H1 (cell line): ENCODE measurements at regions not wholly inside any gene's neighbourhood (a gene's known extent, or its start where the extent isn't known, plus 50 kb on each side); places are given as distances from the start of the nearest gene placed in this dataset.

Experiments used
- CTCF ChIA-PET: fragments of 300-600 bp; sonication (Branson Sonifier 250); formaldehyde crosslinking; loops from one replicate; lab custom pipeline; 2021; ENCODE audit not compliant: partially characterized antibody; lab: Charles Lee
- POLR2A ChIA-PET: fragments of 300-600 bp; sonication (Branson Sonifier 250); formaldehyde crosslinking; loops from one replicate; lab custom pipeline; 2021; ENCODE audit warnings: inconsistent platforms; ENCODE audit not compliant: partially characterized antibody; lab: Charles Lee
- DNase-seq, 2 experiments: peaks; one replicate each; pipeline versions ENCODE4 v3.0.0 to v3.0.0-alpha.2; 2010 to 2022; ENCODE audit warnings: low spot score in 2 of 2, low read depth in 1 of 2, mixed read lengths in 1 of 2
- FAIRE-seq: peaks from 2 replicates; lab custom pipeline; 2011; peaks lifted over from hg19 to GRCh38; lab: Jason Lieb, UNC
- H2AFZ ChIP-seq: 2 replicates; pipeline ENCODE4 v1.8.1; 2012; ENCODE audit warnings: low read length, inconsistent platforms
- H2AK5ac ChIP-seq: 2 replicates; pipeline ENCODE4 v1.6.1; 2013; ENCODE audit warnings: low read depth, low read length
- H2BK120ac ChIP-seq: replicated peaks from 2 replicates; pipeline ENCODE3; 2013; ENCODE audit warnings: low read depth, low read length, inconsistent platforms
- H2BK12ac ChIP-seq: 2 replicates; pipeline ENCODE4 v1.6.1; 2013; ENCODE audit warnings: low read depth, low read length
- H2BK15ac ChIP-seq: 2 replicates; pipeline ENCODE4 v1.6.1; 2013; ENCODE audit warnings: low read length
- H2BK20ac ChIP-seq: 2 replicates; pipeline ENCODE4 v1.6.1; 2013; ENCODE audit warnings: low read length
- H2BK5ac ChIP-seq: 2 replicates; pipeline ENCODE4 v1.6.1; 2013; ENCODE audit warnings: low read depth, low read length
- H3K14ac ChIP-seq: 2 replicates; pipeline ENCODE4 v1.6.1; 2013; ENCODE audit warnings: inconsistent platforms; ENCODE audit not compliant: insufficient read length
- H3K18ac ChIP-seq: 2 replicates; pipeline ENCODE4 v1.6.1; 2013; ENCODE audit warnings: low read length; ENCODE audit errors: extremely low read depth
- H3K23ac ChIP-seq: 2 replicates; pipeline ENCODE4 v1.6.1; 2013; ENCODE audit warnings: inconsistent platforms; ENCODE audit not compliant: insufficient read length
- H3K23me2 ChIP-seq: 2 replicates; pipeline ENCODE4 v1.6.1; 2013; ENCODE audit warnings: low read depth, low read length
- H3K27ac ChIP-seq: 2 replicates; pipeline ENCODE4 v1.6.1; 2011; ENCODE audit warnings: low read depth, low read length, inconsistent platforms
- H3K27me3 ChIP-seq, 4 experiments: replicated peaks in 1 of 4; 1 replicate in 1 of 4; 2 replicates in 3 of 4; pipeline versions ENCODE4 v1.6.1 to v1.8.1; 2011 to 2013; ENCODE audit warnings: low read length in 3 of 4, mild to moderate bottlenecking in 3 of 4, inconsistent platforms in 2 of 4, mixed read lengths in 2 of 4, moderate library complexity in 1 of 4; ENCODE audit not compliant: control insufficient read depth in 3 of 4, insufficient read depth in 3 of 4; ENCODE audit errors: extremely low read depth in 1 of 4
- H3K36me3 ChIP-seq, 4 experiments: 2 replicates each; pipeline versions ENCODE4 v1.6.1 to v1.8.1; 2011 to 2013; ENCODE audit warnings: mild to moderate bottlenecking in 4 of 4, low read length in 3 of 4, moderate library complexity in 2 of 4, control low read depth in 1 of 4, inconsistent platforms in 1 of 4; ENCODE audit not compliant: insufficient read depth in 4 of 4, control insufficient read depth in 2 of 4
- H3K4ac ChIP-seq: replicated peaks from 2 replicates; pipeline ENCODE3; 2013; ENCODE audit warnings: low read length, low read depth, mixed read lengths, inconsistent platforms; ENCODE audit not compliant: insufficient read length
- H3K4me1 ChIP-seq, 4 experiments: replicated peaks in 1 of 4; 1 replicate in 1 of 4; 2 replicates in 3 of 4; pipeline versions ENCODE4 v1.6.1 to v1.8.1; 2011 to 2013; ENCODE audit warnings: low read length in 3 of 4, inconsistent platforms in 2 of 4, mixed read lengths in 1 of 4; ENCODE audit not compliant: insufficient read depth in 4 of 4, control insufficient read depth in 3 of 4
- H3K4me2 ChIP-seq, 2 experiments: 2 replicates each; pipeline versions ENCODE4 v1.6.1 to v1.8.1; 2011 to 2013; ENCODE audit warnings: low read depth in 2 of 2, low read length in 2 of 2, control low read depth in 1 of 2, inconsistent platforms in 1 of 2, mild to moderate bottlenecking in 1 of 2; ENCODE audit not compliant: insufficient read depth in 1 of 2
- H3K4me3 ChIP-seq, 4 experiments: fragments of 200-600, 300-600 bp in 1 of 4; sonication (generic), shearing (Covaris generic), sonication (Bioruptor Twin) in 1 of 4; 2 replicates each; pipeline versions ENCODE4 v1.5.1 to v1.8.1; 2011 to 2016; ENCODE audit warnings: low read length in 4 of 4, low read depth in 3 of 4, control low read depth in 2 of 4, inconsistent platforms in 2 of 4, mild to moderate bottlenecking in 2 of 4, mixed read lengths in 1 of 4, moderate library complexity in 1 of 4; ENCODE audit not compliant: insufficient read depth in 2 of 4; ENCODE audit errors: extremely low read depth in 1 of 4
- H3K56ac ChIP-seq: replicated peaks from 2 replicates; pipeline ENCODE3; 2013; ENCODE audit warnings: low read depth, mild to moderate bottlenecking, mixed read lengths, low read length, inconsistent platforms; ENCODE audit not compliant: insufficient read length
- H3K79me1 ChIP-seq: 2 replicates; pipeline ENCODE4 v1.6.1; 2013; ENCODE audit warnings: low read depth, low read length, control low read depth
- H3K79me2 ChIP-seq, 2 experiments: 2 replicates each; pipeline versions ENCODE4 v1.6.1 to v1.8.1; 2012 to 2013; ENCODE audit warnings: low read length in 2 of 2, mild to moderate bottlenecking in 2 of 2, inconsistent platforms in 1 of 2; ENCODE audit not compliant: insufficient read depth in 2 of 2, control insufficient read depth in 1 of 2
- H3K9ac ChIP-seq, 4 experiments: replicated peaks in 1 of 4; 1 replicate in 1 of 4; 2 replicates in 3 of 4; pipeline versions ENCODE4 v1.6.1 to v1.8.1; 2011 to 2013; ENCODE audit warnings: low read depth in 3 of 4, low read length in 3 of 4, control low read depth in 2 of 4, mild to moderate bottlenecking in 2 of 4, moderate library complexity in 2 of 4, inconsistent platforms in 1 of 4; ENCODE audit errors: extremely low read depth in 1 of 4
- H3K9me3 ChIP-seq, 2 experiments: 2 replicates each; pipeline versions ENCODE4 v1.6.1 to v1.8.1; 2012 to 2013; ENCODE audit warnings: mild to moderate bottlenecking in 2 of 2, moderate library complexity in 2 of 2, control low read depth in 1 of 2, inconsistent platforms in 1 of 2, low read depth in 1 of 2, low read length in 1 of 2, mixed read lengths in 1 of 2; ENCODE audit not compliant: insufficient read depth in 2 of 2
- H4K20me1 ChIP-seq, 2 experiments: replicated peaks in 1 of 2; 2 replicates each; pipeline versions ENCODE3 to v1.8.1; 2011 to 2013; ENCODE audit warnings: inconsistent platforms in 2 of 2, low read length in 2 of 2, mild to moderate bottlenecking in 1 of 2; ENCODE audit not compliant: insufficient read depth in 2 of 2, control insufficient read depth in 1 of 2
- H4K5ac ChIP-seq: 2 replicates; pipeline ENCODE4 v1.6.1; 2013; ENCODE audit warnings: low read length, low read depth, mixed read lengths, inconsistent platforms; ENCODE audit not compliant: insufficient read length
- H4K8ac ChIP-seq: 2 replicates; pipeline ENCODE4 v1.8.0; 2013; ENCODE audit warnings: mild to moderate bottlenecking, moderate library complexity, low read length, inconsistent platforms; ENCODE audit not compliant: insufficient read depth; ENCODE audit errors: extremely low read depth
- H4K91ac ChIP-seq: replicated peaks from 2 replicates; pipeline ENCODE3; 2013; ENCODE audit warnings: low read length, mixed read lengths, inconsistent platforms; ENCODE audit not compliant: insufficient read length
- CHD2 ChIP-seq: IDR thresholded peaks from 2 replicates; pipeline ENCODE4 v1.6.1; 2012; ENCODE audit warnings: low read length, improper control_type of control experiment
- FOSL1 ChIP-seq: IDR thresholded peaks from 2 replicates; pipeline ENCODE4 v1.6.1; 2011; ENCODE audit warnings: mild to moderate bottlenecking, low read depth, low read length, moderate library complexity; ENCODE audit not compliant: insufficient read depth
- SP1 ChIP-seq: IDR thresholded peaks from 2 replicates; pipeline ENCODE4 v1.6.1; 2011; ENCODE audit warnings: low read depth, low read length
- SUZ12 ChIP-seq: fragments of 200-600 bp; sonication (generic); IDR thresholded peaks from 2 replicates; pipeline ENCODE4 v1.6.1; 2012; ENCODE audit warnings: mild to moderate bottlenecking, inconsistent platforms, low read length, moderate library complexity, mixed read lengths
- WGBS, 2 experiments: shearing (Covaris generic) in 1 of 2; methylation state at CpG; one replicate each; pipeline versions ENCODE4 v1.1.6 to v1.1.7; 2013 to 2015; ENCODE audit warnings: low lambda C conversion rate in 2 of 2, mixed read lengths in 2 of 2, inconsistent platforms in 1 of 2, low coverage in 1 of 2, missing lambda C conversion rate in 1 of 2; ENCODE audit not compliant: insufficient replicate concordance in 2 of 2, insufficient coverage in 1 of 2, insufficient read length in 1 of 2; ENCODE audit errors: extremely low coverage in 1 of 2, missing lambda C conversion rate in 1 of 2; 5-methylcytosine and 5-hydroxymethylcytosine counted together
- TF ChIP-seq, protein P1 (sequence below): IDR thresholded peaks from 2 replicates; pipeline ENCODE4 v1.6.1; 2011; ENCODE audit warnings: low read length, improper control_type of control experiment

DNA sequence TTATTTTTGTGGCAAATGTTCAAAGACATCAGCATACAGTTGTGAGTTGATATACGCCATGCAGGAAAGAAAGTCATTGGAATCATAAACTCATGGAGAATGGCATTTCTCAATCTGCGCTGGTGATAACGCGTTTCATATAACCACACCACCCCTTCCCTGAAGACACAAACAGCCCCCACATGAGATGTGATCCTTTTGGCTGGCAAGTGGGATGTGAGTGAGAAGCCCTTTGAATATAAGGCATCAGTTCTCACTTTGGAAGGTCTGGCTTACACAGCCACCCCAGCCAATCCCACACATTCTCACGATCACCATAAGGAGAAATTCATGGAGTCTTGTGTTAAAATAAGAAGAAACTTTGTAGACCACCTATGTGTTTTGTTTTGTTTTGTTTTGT is 725.0 kb downstream of the PRELID2 start:
- Histone ChIP-seq H2BK12ac (no peak overlapping the region), H3K23me2 (no peaks in the 10 kb centered on the region), H4K8ac (no peak overlapping the region), H4K20me1 (no peaks in the 10 kb centered on the region), H3K9me3 (no peaks in the 10 kb centered on the region), H2AFZ (no peak overlapping the region), H3K27ac (no peak overlapping the region), H2AK5ac (no peak overlapping the region), H3K9ac (no peak overlapping the region), H3K79me1 (no peaks in the 10 kb centered on the region), H3K4ac (no peak overlapping the region), H3K4me1 (peaks cover 0 to 3% (median 1%) of the 10 kb centered on the region in 4 experiments; a peak in 1 of 7 replicates), H2BK15ac (no peak overlapping the region), H3K56ac (no peak overlapping the region)
- ChIA-PET POLR2A (no interaction called here), CTCF (interaction anchor here (1.3 kb wide), 1 partner anchor 8 kb away, joined by 3 read pairs; no protein-coding TSS in a partner anchor)
- no peak for FAIRE-seq
- WGBS, 2 experiments: 92% methylated on average over 5 of the region's 5 CpGs; no CpG with 5 or more reads in 1 of the 2 experiments
- no peak for DNase-seq
- no peak for TF ChIP-seq SP1
- TF ChIP-seq FOSL1: no peak
- no peak for TF ChIP-seq CHD2
- TF ChIP-seq, protein P1, sequence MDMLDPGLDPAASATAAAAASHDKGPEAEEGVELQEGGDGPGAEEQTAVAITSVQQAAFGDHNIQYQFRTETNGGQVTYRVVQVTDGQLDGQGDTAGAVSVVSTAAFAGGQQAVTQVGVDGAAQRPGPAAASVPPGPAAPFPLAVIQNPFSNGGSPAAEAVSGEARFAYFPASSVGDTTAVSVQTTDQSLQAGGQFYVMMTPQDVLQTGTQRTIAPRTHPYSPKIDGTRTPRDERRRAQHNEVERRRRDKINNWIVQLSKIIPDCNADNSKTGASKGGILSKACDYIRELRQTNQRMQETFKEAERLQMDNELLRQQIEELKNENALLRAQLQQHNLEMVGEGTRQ: no peak
- no peak for TF ChIP-seq SUZ12
- TF ChIP-seq, all 59 proteins: peak for 0
- no peak overlapping the region for H3K4me2 ChIP-seq
- no peak overlapping the region for H2BK20ac ChIP-seq
- H2BK5ac ChIP-seq: no peak overlapping the region
- no peak overlapping the region for H3K4me3 ChIP-seq
- H3K18ac ChIP-seq: no peak overlapping the region; the same call in 1 of the 2 replicates
- no peaks in the 10 kb centered on the region for H3K27me3 ChIP-seq
- no peak overlapping the region for H4K5ac ChIP-seq
- no peak overlapping the region for H3K23ac ChIP-seq
- H2BK120ac ChIP-seq: no peak overlapping the region
- no peak overlapping the region for H3K14ac ChIP-seq
- no peaks in the 10 kb centered on the region for H3K36me3 ChIP-seq
- no peak overlapping the region for H4K91ac ChIP-seq
- H3K79me2 ChIP-seq: no peaks in the 10 kb centered on the region
